ENCODE measurements at regions not wholly inside any gene's neighbourhood (a gene's known extent, or its start where the extent isn't known, plus 50 kb on each side); places are given as distances from the start of the nearest gene placed in this dataset.

DNA sequence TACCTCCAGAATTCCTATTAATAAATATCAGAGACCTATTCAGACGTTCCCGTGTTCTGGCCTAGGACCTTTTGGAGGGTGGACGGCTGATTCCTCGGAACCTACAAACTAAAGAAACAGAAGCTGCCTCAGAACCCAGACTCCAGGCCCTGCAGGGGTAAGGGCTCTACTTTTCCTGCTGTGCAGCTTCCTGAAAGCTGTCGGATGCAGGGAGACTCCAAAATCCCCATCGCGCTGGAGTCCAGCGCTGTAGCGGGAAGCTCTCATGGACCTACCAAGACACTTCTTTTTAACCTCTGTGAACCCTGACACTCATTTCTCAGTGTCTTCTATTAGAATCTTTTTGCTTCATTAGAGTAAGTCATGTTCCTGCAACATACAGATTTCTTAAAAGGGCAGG is 244.5 kb upstream of the PITRM1 start:
- DNase-seq = no peak
- TF ChIP-seq, protein P1, sequence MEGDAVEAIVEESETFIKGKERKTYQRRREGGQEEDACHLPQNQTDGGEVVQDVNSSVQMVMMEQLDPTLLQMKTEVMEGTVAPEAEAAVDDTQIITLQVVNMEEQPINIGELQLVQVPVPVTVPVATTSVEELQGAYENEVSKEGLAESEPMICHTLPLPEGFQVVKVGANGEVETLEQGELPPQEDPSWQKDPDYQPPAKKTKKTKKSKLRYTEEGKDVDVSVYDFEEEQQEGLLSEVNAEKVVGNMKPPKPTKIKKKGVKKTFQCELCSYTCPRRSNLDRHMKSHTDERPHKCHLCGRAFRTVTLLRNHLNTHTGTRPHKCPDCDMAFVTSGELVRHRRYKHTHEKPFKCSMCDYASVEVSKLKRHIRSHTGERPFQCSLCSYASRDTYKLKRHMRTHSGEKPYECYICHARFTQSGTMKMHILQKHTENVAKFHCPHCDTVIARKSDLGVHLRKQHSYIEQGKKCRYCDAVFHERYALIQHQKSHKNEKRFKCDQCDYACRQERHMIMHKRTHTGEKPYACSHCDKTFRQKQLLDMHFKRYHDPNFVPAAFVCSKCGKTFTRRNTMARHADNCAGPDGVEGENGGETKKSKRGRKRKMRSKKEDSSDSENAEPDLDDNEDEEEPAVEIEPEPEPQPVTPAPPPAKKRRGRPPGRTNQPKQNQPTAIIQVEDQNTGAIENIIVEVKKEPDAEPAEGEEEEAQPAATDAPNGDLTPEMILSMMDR (IDR thresholded peaks at IDR 0.05) = no peak
- TF ChIP-seq POLR2AphosphoS5 (IDR thresholded peaks at IDR 0.05) (no peak), POLR2A (IDR thresholded peaks at IDR 0.05) (no peak), EP300 (IDR thresholded peaks at IDR 0.05; ENCODE audit: low read depth) (no peak)
- no peak overlapping the region for H3K4me3 ChIP-seq
- H3K9me3 ChIP-seq = no peaks in the 10 kb centered on the region
- no peak overlapping the region for H3K27ac ChIP-seq
- no peaks in the 10 kb centered on the region for H3K36me3 ChIP-seq
- WGBS, 2 donors (ENCODE audit: low coverage in 1 of 2) = 93% methylated on average over 5 to 9 of the region's 9 CpGs
- in situ Hi-C loops (cut with MboI; ENCODE audit: low pct_ligation_motif_present in 1 of 4, low pct_unique_long_range_greater_than_20kb in 1 of 4, low sequenced_read_pairs in 3 of 4) (no loop called here), intact Hi-C loops (cut with DNase I; ENCODE audit: low total_unique reads) (no loop called here)
- no peaks in the 10 kb centered on the region for H3K27me3 ChIP-seq
- no peaks in the 10 kb centered on the region for H3K4me1 ChIP-seq

DNA sequence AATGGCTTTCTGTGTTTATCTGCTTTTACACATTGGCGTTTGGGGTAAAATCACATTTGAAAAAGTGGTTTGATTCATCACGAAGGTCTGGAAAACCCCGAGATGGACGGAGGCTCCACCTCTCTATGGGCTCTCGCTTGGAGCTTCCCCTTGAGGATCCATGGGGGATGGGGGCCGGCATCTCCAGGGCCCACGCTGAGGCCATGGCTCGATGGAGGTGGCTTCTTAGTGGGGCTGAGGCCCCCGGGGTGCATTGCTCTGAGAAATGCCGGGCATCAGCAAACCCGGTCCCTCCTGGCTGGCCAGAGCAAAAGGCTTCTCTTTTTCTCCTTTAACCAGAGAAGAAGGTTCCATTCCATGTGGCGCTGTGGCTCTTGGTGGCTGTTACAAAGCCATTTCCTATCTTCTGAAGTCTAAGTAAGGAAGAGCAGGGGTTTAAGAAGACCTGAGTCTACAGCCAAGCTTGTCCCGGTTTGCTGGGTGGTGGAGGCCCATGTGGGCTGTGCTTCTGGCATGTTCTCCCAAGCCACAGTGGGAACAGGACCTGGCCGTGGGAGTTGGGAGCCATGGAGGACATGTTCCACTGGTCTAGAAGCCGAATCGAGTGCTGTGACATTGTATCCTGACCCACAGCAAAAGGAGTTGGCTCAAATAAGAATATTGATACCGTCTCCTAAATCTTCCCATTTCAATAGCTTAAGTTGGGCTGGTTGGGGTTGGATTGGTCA is 243.5 kb upstream of the PITRM1 start:
- Histone ChIP-seq H3K9me3 (no peaks in the 10 kb centered on the region), H3K27ac (no peak overlapping the region), H3K4me3 (no peak overlapping the region), H3K27me3 (no peaks in the 10 kb centered on the region), H3K36me3 (no peaks in the 10 kb centered on the region), H3K4me1 (no peaks in the 10 kb centered on the region)
- WGBS, 2 donors (ENCODE audit: low coverage in 1 of 2) = 80 to 86% methylated on average over 2 to 17 of the region's 17 CpGs
- intact Hi-C loops (cut with DNase I; ENCODE audit: low total_unique reads) (no loop called here), in situ Hi-C loops (cut with MboI; ENCODE audit: low pct_ligation_motif_present in 1 of 4, low pct_unique_long_range_greater_than_20kb in 1 of 4, low sequenced_read_pairs in 3 of 4) (no loop called here)
- no peak for DNase-seq
- TF ChIP-seq POLR2A (IDR thresholded peaks at IDR 0.05) (no peak), EP300 (IDR thresholded peaks at IDR 0.05; ENCODE audit: low read depth) (no peak), POLR2AphosphoS5 (IDR thresholded peaks at IDR 0.05) (no peak)
- TF ChIP-seq, protein P1 (IDR thresholded peaks at IDR 0.05) = no peak

DNA sequence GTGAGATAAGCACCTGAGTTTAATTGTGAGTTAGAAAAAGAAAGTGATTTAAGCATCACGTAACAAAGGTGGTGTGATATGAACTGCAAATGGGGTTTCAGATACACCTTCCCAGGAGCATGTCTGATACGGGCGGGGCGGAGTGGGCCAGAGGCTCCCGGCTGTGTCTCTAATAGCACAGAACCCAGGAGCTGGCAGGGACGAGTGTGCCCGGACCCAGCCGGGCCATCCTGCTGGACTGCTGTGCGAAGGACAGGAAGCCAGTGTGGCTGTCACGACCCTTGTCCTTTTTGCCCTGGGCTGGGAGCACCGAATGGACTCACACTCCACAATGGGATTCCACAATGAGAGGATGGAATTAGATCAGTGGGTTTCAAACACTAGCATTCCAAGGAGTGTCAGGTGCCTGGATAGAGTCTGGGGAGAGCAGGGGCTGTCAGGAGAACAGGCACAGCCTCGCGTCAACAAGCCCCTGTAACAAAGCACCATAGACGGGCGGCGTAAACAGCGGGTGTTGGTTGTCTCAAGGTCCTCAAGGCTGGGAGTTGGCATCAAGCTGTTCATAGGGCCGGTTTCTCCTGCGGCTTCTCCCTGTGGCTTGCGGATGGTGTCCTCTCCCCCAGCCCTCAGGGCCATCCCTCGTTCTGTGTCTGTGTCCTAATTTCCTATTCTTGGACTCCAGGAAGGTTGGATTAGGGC is 242.6 kb upstream of the PITRM1 start:
- in situ Hi-C loops (cut with MboI; ENCODE audit: low pct_ligation_motif_present in 1 of 4, low pct_unique_long_range_greater_than_20kb in 1 of 4, low sequenced_read_pairs in 3 of 4) (no loop called here), intact Hi-C loops (cut with DNase I; ENCODE audit: low total_unique reads) (no loop called here)
- Histone ChIP-seq H3K36me3 (no peaks in the 10 kb centered on the region), H3K9me3 (no peaks in the 10 kb centered on the region), H3K4me1 (no peaks in the 10 kb centered on the region), H3K4me3 (no peak overlapping the region), H3K27me3 (no peaks in the 10 kb centered on the region), H3K27ac (no peak overlapping the region)
- TF ChIP-seq POLR2A (IDR thresholded peaks at IDR 0.05) (no peak), POLR2AphosphoS5 (IDR thresholded peaks at IDR 0.05) (no peak), EP300 (IDR thresholded peaks at IDR 0.05; ENCODE audit: low read depth) (no peak)
- TF ChIP-seq, protein P1 (IDR thresholded peaks at IDR 0.05) = no peak
- no peak for DNase-seq
- WGBS, 2 donors (ENCODE audit: low coverage in 1 of 2) = 89% methylated on average over 21 of the region's 21 CpGs; no CpG with 5 or more reads in 1 of the 2 donors

DNA sequence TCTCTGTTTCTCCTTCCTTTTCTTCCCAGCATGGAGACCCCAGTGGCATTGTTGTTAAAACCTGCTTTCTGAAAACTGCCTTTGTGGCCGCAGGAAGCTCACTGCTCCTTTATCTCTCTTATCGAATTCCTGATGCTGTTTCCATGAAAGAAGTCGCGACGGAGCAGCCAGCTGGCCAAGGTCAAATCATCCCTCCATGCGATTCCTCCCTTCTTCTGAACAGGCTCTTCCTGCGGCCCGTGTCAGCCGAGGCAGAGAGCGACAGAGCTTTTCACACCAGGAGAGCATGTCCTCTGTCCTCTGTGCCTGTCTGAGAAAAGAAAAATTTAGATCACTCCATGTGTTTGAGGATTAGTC is 242.1 kb upstream of the PITRM1 start:
- Histone ChIP-seq H3K27ac (no peak overlapping the region), H3K4me3 (no peak overlapping the region), H3K36me3 (no peaks in the 10 kb centered on the region), H3K27me3 (no peaks in the 10 kb centered on the region), H3K4me1 (no peaks in the 10 kb centered on the region), H3K9me3 (no peaks in the 10 kb centered on the region)
- in situ Hi-C loops (cut with MboI; ENCODE audit: low pct_ligation_motif_present in 1 of 4, low pct_unique_long_range_greater_than_20kb in 1 of 4, low sequenced_read_pairs in 3 of 4) (no loop called here), intact Hi-C loops (cut with DNase I; ENCODE audit: low total_unique reads) (no loop called here)
- DNase-seq = no peak
- WGBS, 2 donors (ENCODE audit: low coverage in 1 of 2) = 91 to 98% methylated on average over 6 to 10 of the region's 10 CpGs
- TF ChIP-seq POLR2AphosphoS5 (IDR thresholded peaks at IDR 0.05) (no peak), POLR2A (IDR thresholded peaks at IDR 0.05) (no peak), EP300 (IDR thresholded peaks at IDR 0.05; ENCODE audit: low read depth) (no peak)
- TF ChIP-seq, protein P1 (IDR thresholded peaks at IDR 0.05) = no peak

Data from transverse colon (tissue), 4 donors.